ENCODE measurements at regions not wholly inside any gene's neighbourhood (a gene's known extent, or its start where the extent isn't known, plus 50 kb on each side); places are given as distances from the start of the nearest gene placed in this dataset.

DNA sequence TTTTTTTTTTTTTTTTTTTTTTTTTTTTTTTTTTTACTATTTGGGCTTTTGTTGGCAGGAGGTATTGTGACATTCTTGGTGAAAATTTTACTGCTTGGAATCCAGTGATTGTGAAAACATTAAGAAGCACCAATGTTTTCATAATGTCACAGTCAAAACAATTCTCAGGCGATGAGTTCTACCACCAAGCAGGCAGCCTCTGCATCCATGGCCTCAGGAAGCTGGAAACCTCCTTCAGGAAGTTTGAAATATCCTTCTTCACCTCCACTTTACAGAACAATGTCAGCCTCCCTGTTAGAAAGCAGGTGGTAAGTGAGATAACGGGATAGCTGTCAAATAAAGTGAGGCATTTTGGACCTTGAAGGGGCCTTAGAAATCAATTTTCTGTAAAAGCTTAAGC lies 98.3 kb downstream of the MEX3B start:
- 56 to 69% methylated on average over 2 of the region's 2 CpGs for WGBS, 2 donors
- no peak overlapping the region for H3K27ac ChIP-seq
- no peaks in the 10 kb centered on the region for H3K27me3 ChIP-seq
- TF ChIP-seq, protein P1, sequence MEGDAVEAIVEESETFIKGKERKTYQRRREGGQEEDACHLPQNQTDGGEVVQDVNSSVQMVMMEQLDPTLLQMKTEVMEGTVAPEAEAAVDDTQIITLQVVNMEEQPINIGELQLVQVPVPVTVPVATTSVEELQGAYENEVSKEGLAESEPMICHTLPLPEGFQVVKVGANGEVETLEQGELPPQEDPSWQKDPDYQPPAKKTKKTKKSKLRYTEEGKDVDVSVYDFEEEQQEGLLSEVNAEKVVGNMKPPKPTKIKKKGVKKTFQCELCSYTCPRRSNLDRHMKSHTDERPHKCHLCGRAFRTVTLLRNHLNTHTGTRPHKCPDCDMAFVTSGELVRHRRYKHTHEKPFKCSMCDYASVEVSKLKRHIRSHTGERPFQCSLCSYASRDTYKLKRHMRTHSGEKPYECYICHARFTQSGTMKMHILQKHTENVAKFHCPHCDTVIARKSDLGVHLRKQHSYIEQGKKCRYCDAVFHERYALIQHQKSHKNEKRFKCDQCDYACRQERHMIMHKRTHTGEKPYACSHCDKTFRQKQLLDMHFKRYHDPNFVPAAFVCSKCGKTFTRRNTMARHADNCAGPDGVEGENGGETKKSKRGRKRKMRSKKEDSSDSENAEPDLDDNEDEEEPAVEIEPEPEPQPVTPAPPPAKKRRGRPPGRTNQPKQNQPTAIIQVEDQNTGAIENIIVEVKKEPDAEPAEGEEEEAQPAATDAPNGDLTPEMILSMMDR (IDR thresholded peaks at IDR 0.05) = no peak
- H3K4me3 ChIP-seq = no peak overlapping the region
- no peaks in the 10 kb centered on the region for H3K4me1 ChIP-seq
- H3K9me3 ChIP-seq = no peaks in the 10 kb centered on the region
- no peak for FAIRE-seq
- no peak for ATAC-seq
- intact Hi-C loops (cut with DNase I) = no loop called here
- no peaks in the 10 kb centered on the region for H3K36me3 ChIP-seq
- DNase-seq = no peak

DNA sequence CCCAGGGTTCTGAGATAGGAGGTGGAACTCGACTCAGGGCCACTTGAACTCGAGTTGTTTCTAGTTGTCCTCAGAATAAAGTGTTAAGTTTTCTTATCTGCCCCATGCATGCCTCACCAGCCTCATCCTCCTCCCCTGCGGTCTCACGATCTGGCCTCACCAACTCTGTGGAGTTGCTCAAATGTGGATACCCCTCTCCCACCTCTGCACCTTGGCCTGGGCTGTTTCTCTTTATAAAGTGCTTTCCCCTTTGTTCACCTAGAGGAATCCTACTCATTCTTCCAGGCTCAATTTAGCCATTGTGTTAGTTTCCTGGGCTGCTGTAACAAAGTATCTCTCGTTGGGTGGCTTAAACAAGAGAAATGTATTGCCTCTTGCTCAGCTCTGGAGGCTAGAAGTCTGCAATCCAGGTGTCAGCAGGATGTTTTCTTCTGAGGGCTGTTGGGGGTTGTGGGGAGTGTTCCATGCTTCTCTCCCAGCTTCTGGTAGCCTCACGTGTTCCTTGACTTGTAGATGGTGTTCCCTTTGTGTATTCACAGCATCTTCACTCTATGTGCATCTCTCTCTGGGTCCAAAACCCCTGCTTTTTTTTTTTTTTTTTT lies 100.7 kb downstream of the MEX3B start:
- TF ChIP-seq, protein P1 (IDR thresholded peaks at IDR 0.05) = no peak
- DNase-seq (no peak), FAIRE-seq (no peak), ATAC-seq (no peak)
- H3K27ac ChIP-seq = no peak overlapping the region
- no peak overlapping the region for H3K4me3 ChIP-seq
- WGBS, 2 donors = 70 to 73% methylated on average over 6 of the region's 6 CpGs
- no peaks in the 10 kb centered on the region for H3K36me3 ChIP-seq
- intact Hi-C loops (cut with DNase I) = no loop called here
- no peaks in the 10 kb centered on the region for H3K9me3 ChIP-seq
- no peaks in the 10 kb centered on the region for H3K4me1 ChIP-seq
- H3K27me3 ChIP-seq = no peaks in the 10 kb centered on the region

DNA sequence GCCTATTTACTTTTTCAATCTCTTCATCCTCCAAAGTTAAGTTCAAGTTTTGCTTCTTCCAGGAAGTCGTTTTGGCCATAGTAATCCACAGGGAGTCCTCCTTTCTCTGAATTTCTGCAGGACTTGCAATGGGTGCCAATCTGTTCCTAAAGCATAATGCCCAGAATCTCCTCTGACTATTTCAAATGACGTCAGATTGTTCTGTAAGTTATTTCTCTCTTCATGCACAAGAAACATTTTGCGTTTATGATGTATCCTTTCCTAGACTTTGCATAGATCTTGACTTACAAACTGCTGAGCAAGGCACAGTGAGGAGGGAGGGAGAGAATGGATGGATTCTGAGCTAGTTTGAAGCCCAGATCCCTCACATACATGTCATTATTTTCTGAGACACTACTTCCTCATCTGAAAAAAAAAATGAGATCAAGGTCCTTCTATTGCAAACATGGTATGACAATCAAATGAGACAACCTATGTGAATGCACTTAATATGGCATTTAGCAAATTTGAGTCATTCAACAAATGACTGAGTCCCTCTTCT lies 103.1 kb downstream of the MEX3B start:
- DNase-seq (no peak), FAIRE-seq (no peak), ATAC-seq (no peak)
- TF ChIP-seq, protein P1 (IDR thresholded peaks at IDR 0.05) = no peak
- no peak overlapping the region for H3K4me3 ChIP-seq
- 63 to 65% methylated on average over 3 of the region's 3 CpGs for WGBS, 2 donors
- intact Hi-C loops (cut with DNase I) = no loop called here
- no peaks in the 10 kb centered on the region for H3K36me3 ChIP-seq
- H3K27me3 ChIP-seq = no peaks in the 10 kb centered on the region
- H3K9me3 ChIP-seq = no peaks in the 10 kb centered on the region
- no peaks in the 10 kb centered on the region for H3K4me1 ChIP-seq
- no peak overlapping the region for H3K27ac ChIP-seq

DNA sequence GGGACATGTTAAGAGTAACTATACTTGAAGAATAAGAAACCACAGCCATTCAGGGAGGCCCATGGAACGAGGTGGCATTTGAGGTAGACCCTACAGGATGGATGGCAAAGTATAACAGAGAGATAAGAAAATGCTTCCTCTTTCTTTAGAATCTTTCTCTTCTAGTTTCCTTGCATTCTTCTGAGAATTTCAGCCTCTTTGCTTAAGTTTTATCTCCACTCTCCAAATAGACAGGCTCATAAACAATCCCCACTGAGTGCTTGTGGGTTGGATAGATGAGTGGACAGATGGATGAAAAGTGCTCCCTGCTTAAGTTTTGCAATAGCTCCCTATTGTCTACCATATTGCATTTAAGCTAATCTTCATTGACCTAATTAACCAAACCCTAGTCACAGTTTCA lies 103.7 kb downstream of the MEX3B start:
- Histone ChIP-seq H3K27me3 (no peaks in the 10 kb centered on the region), H3K9me3 (no peaks in the 10 kb centered on the region), H3K36me3 (no peaks in the 10 kb centered on the region), H3K27ac (no peak overlapping the region), H3K4me1 (no peaks in the 10 kb centered on the region), H3K4me3 (no peak overlapping the region)
- no peak for FAIRE-seq
- no peak for DNase-seq
- WGBS, 2 donors = 36 to 37% methylated on average over 1 of the region's 1 CpG
- intact Hi-C loops (cut with DNase I) = no loop called here
- TF ChIP-seq, protein P1 (IDR thresholded peaks at IDR 0.05) = no peak
- no peak for ATAC-seq

DNA sequence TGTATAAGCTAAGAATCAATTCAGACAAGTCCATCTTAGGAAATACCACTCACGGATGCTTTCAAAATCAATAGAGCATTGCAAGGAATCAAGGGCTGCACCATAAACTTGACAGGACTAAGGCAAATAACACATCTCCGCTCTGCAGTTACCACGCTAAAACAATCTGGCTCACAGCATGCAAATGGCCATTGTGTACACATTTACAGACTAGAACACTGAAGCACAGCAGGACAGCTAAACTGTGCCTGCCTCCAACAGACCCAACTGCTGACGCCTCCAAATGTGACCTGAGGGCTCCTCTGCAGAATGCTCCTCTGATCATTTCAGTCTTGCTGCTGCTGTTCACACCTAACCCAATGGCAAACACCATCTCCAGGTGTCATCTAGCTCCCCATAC lies 104.3 kb downstream of the MEX3B start:
- Histone ChIP-seq H3K9me3 (no peaks in the 10 kb centered on the region), H3K27ac (no peak overlapping the region), H3K36me3 (no peaks in the 10 kb centered on the region), H3K4me3 (no peak overlapping the region), H3K4me1 (no peaks in the 10 kb centered on the region), H3K27me3 (no peaks in the 10 kb centered on the region)
- FAIRE-seq (no peak), ATAC-seq (no peak), DNase-seq (no peak)
- WGBS, 2 donors = 28 to 45% methylated on average over 4 of the region's 4 CpGs
- TF ChIP-seq, protein P1 (IDR thresholded peaks at IDR 0.05) = no peak
- intact Hi-C loops (cut with DNase I) = no loop called here
